ENCODE measurements at regions not wholly inside any gene's neighbourhood (a gene's known extent, or its start where the extent isn't known, plus 50 kb on each side); places are given as distances from the start of the nearest gene placed in this dataset.

DNA sequence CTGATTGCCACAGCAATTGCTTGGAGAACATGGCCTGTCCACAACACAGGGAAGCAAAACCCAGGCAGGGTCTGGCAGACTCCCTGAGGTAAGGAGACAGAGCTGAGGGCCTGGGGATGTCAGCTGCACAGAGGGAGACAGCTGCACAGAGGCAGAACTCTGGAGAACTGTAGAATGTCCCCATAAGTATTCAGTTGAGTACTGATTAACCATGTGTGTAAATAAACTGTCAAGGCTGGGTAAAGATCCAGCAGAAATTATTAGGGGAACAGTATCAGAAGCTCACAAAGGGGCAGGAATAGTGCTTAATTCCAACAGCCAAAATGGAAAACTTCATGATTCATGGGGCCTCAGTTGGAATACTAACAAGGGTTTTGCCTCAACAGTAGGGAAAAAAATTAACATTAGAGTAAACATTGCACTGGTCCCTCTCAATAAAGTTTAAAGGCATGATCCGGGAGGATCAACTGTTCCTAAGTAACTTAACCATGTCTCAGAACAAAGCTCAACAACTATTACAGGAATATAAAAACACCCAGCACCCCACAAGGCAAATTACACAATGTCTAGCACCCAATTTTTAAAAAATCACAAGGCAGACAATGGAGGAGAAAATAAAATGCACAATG, 201.3 kb upstream of the RASSF8 start:
- H3K27ac ChIP-seq (ENCODE audit: low read length): no peak overlapping the region
- no peaks in the 10 kb centered on the region for H3K36me3 ChIP-seq (ENCODE audit: insufficient read depth, low read length)
- no peaks in the 10 kb centered on the region for H3K9me3 ChIP-seq (ENCODE audit: low read length)
- H3K9me2 ChIP-seq (ENCODE audit: insufficient read depth, low read length): no peaks in the 10 kb centered on the region
- H3K79me2 ChIP-seq (replicated peaks; ENCODE audit: insufficient read depth, low read length): no peaks in the 10 kb centered on the region
- H3F3A ChIP-seq (ENCODE audit: insufficient read depth, low read length, poor library complexity, severe bottlenecking): no peaks in the 10 kb centered on the region
- no peak overlapping the region for H3K4me2 ChIP-seq (ENCODE audit: low read length)
- TF ChIP-seq EZH2 (IDR thresholded peaks at IDR 0.05; ENCODE audit: borderline replicate concordance, insufficient read depth, low read length, poor library complexity, severe bottlenecking): no peak
- no peak overlapping the region for H3K4me3 ChIP-seq (ENCODE audit: low read length)
- H4K20me1 ChIP-seq (ENCODE audit: insufficient read depth): no peaks in the 10 kb centered on the region
- no peak overlapping the region for H2AFZ ChIP-seq (ENCODE audit: low read depth, low read length)
- no peak overlapping the region for H3K9ac ChIP-seq (ENCODE audit: low read length)
- no peaks in the 10 kb centered on the region for H3K27me3 ChIP-seq (ENCODE audit: insufficient read depth, low read depth, low read length)

DNA sequence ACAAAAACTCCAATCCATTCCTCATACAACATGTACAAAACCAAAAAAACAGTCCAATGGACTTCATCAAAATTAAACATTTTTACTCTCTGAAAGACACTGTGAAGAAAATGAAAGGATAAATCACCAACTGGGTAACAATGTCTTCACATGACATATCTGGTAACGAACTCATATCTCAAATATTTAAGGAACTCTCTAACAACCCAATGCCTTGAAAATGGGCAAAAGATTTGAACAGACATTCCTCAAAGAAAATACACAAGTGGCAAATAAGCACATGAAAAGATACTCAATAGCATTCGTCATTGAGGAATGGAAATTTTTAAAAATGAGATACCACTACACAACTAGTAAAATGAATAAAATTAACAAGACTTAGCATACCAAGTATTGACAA, 198.7 kb upstream of the RASSF8 start:
- Histone ChIP-seq H3K27me3 (ENCODE audit: insufficient read depth, low read depth, low read length) (no peaks in the 10 kb centered on the region), H3K27ac (ENCODE audit: low read length) (no peak overlapping the region), H4K20me1 (ENCODE audit: insufficient read depth) (no peaks in the 10 kb centered on the region), H3K9ac (ENCODE audit: low read length) (no peak overlapping the region), H3K79me2 (replicated peaks; ENCODE audit: insufficient read depth, low read length) (no peaks in the 10 kb centered on the region), H3K36me3 (ENCODE audit: insufficient read depth, low read length) (no peaks in the 10 kb centered on the region), H3K4me3 (ENCODE audit: low read length) (no peak overlapping the region), H3F3A (ENCODE audit: insufficient read depth, low read length, poor library complexity, severe bottlenecking) (no peaks in the 10 kb centered on the region), H2AFZ (ENCODE audit: low read depth, low read length) (no peak overlapping the region), H3K9me2 (ENCODE audit: insufficient read depth, low read length) (no peaks in the 10 kb centered on the region), H3K4me2 (ENCODE audit: low read length) (no peak overlapping the region), H3K9me3 (ENCODE audit: low read length) (no peaks in the 10 kb centered on the region)
- TF ChIP-seq RAD21 (conservative IDR thresholded peaks at IDR 0.05): no peak
- TF ChIP-seq CTCF (IDR thresholded peaks at IDR 0.05; ENCODE audit: poor library complexity, severe bottlenecking): no peak
- TF ChIP-seq EP300 (conservative IDR thresholded peaks at IDR 0.05; ENCODE audit: poor library complexity, severe bottlenecking): no peak

- H3K27me3 ChIP-seq (ENCODE audit: insufficient read depth, low read depth, low read length): no peaks in the 10 kb centered on the region
- H3K4me2 ChIP-seq (ENCODE audit: low read length): no peak overlapping the region
- H3K9me3 ChIP-seq (ENCODE audit: low read length): no peaks in the 10 kb centered on the region
- H3K27ac ChIP-seq (ENCODE audit: low read length): no peak overlapping the region
- no peaks in the 10 kb centered on the region for H3F3A ChIP-seq (ENCODE audit: insufficient read depth, low read length, poor library complexity, severe bottlenecking)
- no peaks in the 10 kb centered on the region for H3K9me2 ChIP-seq (ENCODE audit: insufficient read depth, low read length)
- H3K9ac ChIP-seq (ENCODE audit: low read length): no peak overlapping the region
- no peak overlapping the region for H3K4me3 ChIP-seq (ENCODE audit: low read length)
- no peak for TF ChIP-seq MXI1 (conservative IDR thresholded peaks at IDR 0.05; ENCODE audit: poor library complexity, severe bottlenecking)
- TF ChIP-seq CTCF (IDR thresholded peaks at IDR 0.05; ENCODE audit: poor library complexity, severe bottlenecking): no peak
- no peak for TF ChIP-seq REST (IDR thresholded peaks at IDR 0.05; ENCODE audit: borderline replicate concordance)
- no peak for TF ChIP-seq TAF1 (IDR thresholded peaks at IDR 0.05; ENCODE audit: low read depth)
- TF ChIP-seq EP300 (conservative IDR thresholded peaks at IDR 0.05; ENCODE audit: poor library complexity, severe bottlenecking): no peak
- TF ChIP-seq SMC3 (conservative IDR thresholded peaks at IDR 0.05; ENCODE audit: poor library complexity): no peak
- no peak for TF ChIP-seq EZH2 (IDR thresholded peaks at IDR 0.05; ENCODE audit: borderline replicate concordance, insufficient read depth, low read length, poor library complexity, severe bottlenecking)
- no peak for TF ChIP-seq RAD21 (conservative IDR thresholded peaks at IDR 0.05)
- no peak for TF ChIP-seq POLR2AphosphoS5 (IDR thresholded peaks at IDR 0.05)
- H2AFZ ChIP-seq (ENCODE audit: low read depth, low read length): no peak overlapping the region
- no peaks in the 10 kb centered on the region for H3K36me3 ChIP-seq (ENCODE audit: insufficient read depth, low read length)
- no peaks in the 10 kb centered on the region for H4K20me1 ChIP-seq (ENCODE audit: insufficient read depth)
- H3K79me2 ChIP-seq (replicated peaks; ENCODE audit: insufficient read depth, low read length): no peaks in the 10 kb centered on the region
Measured at GRCh38 chr12:25761356-25761755, 197.1 kb upstream of the RASSF8 start.

All from neural cell (in vitro differentiated cells).